HepG2 (cell line): ENCODE measurements at regions not wholly inside any gene's neighbourhood (a gene's known extent, or its start where the extent isn't known, plus 50 kb on each side); places are given as distances from the start of the nearest gene placed in this dataset.

Experiments
- CHCHD3 ChIP-seq: sonication (generic); formaldehyde crosslinking; IDR thresholded peaks from 2 replicates; pipeline ENCODE4 v1.8.0; 2022; ENCODE audit warnings: mild to moderate bottlenecking, missing genetic modification reagents, moderate library complexity
- GFI1 ChIP-seq: sonication (generic); formaldehyde crosslinking; IDR thresholded peaks from 2 replicates; pipeline ENCODE4 v1.5.0; 2020; ENCODE audit warnings: missing genetic modification reagents, mild to moderate bottlenecking, borderline replicate concordance
- MYPOP ChIP-seq: sonication (generic); formaldehyde crosslinking; IDR thresholded peaks from 2 replicates; pipeline ENCODE4 v1.8.1; 2023; ENCODE audit warnings: mild to moderate bottlenecking, moderate library complexity, missing genetic modification reagents
- PRDM10 ChIP-seq: sonication (generic); formaldehyde crosslinking; IDR thresholded peaks from 2 replicates; pipeline ENCODE4 v1.4.0; 2020; ENCODE audit warnings: low read depth, missing genetic modification reagents
- RARG ChIP-seq: sonication (generic); formaldehyde crosslinking; IDR thresholded peaks from 2 replicates; pipeline ENCODE4 v1.4.0; 2020; ENCODE audit warnings: low read depth, mild to moderate bottlenecking, missing genetic modification reagents
- SNAI1 ChIP-seq: sonication (generic); formaldehyde crosslinking; IDR thresholded peaks from 2 replicates; pipeline ENCODE4 v1.5.0; 2020; ENCODE audit warnings: mild to moderate bottlenecking, missing genetic modification reagents, borderline replicate concordance
- ZFP1 ChIP-seq: IDR thresholded peaks from 2 replicates; pipeline ENCODE4 v1.6.1; 2016
- ZNF10 ChIP-seq: sonication (generic); formaldehyde crosslinking; IDR thresholded peaks from 2 replicates; pipeline ENCODE4 v1.4.0; 2020; ENCODE audit warnings: mild to moderate bottlenecking, low read depth, missing genetic modification reagents, borderline replicate concordance
- ZNF205 ChIP-seq: IDR thresholded peaks from 2 replicates; pipeline ENCODE4 v1.6.1; 2018; ENCODE audit warnings: missing biosample characterization, missing genetic modification reagents
- ZNF354B ChIP-seq: sonication (generic); formaldehyde crosslinking; IDR thresholded peaks from 2 replicates; pipeline ENCODE4 v1.8.0; 2022; ENCODE audit warnings: mild to moderate bottlenecking, missing genetic modification reagents
- ZNF407 ChIP-seq: sonication (generic); formaldehyde crosslinking; IDR thresholded peaks from one replicate; pipeline ENCODE4 v1.5.1; 2020; ENCODE audit warnings: mild to moderate bottlenecking, missing genetic modification reagents; ENCODE audit errors: not compliant biosample characterization
- ZNF562 ChIP-seq: sonication (generic); formaldehyde crosslinking; IDR thresholded peaks from 2 replicates; pipeline ENCODE4 v1.8.0; 2022; ENCODE audit warnings: missing genetic modification reagents, borderline replicate concordance
- ZNF564 ChIP-seq: sonication (generic); formaldehyde crosslinking; IDR thresholded peaks from 2 replicates; pipeline ENCODE4 v1.8.1; 2023; ENCODE audit warnings: mild to moderate bottlenecking, missing genetic modification reagents
- ZNF879 ChIP-seq: sonication (generic); formaldehyde crosslinking; IDR thresholded peaks from 2 replicates; pipeline ENCODE4 v1.8.1; 2023; ENCODE audit warnings: missing genetic modification reagents
- ZSCAN20 ChIP-seq: sonication (generic); formaldehyde crosslinking; IDR thresholded peaks from 2 replicates; pipeline ENCODE4 v1.4.0; 2020; ENCODE audit warnings: missing genetic modification reagents, mild to moderate bottlenecking, borderline replicate concordance
- TF ChIP-seq, protein P1 (sequence below): sonication (generic); formaldehyde crosslinking; IDR thresholded peaks from 2 replicates; pipeline ENCODE4 v1.4.0; 2020; ENCODE audit warnings: missing genetic modification reagents, mild to moderate bottlenecking, borderline replicate concordance

GRCh38 chr3:72571638-72572114 is 276.6 kb downstream of the SHQ1 start (continued):
- TF ChIP-seq ZNF354B (no peak), RARG (no peak), ZNF564 (CRISPR knock-in tag) (no peak), PRDM10 (no peak), ZNF10 (CRISPR knock-in tag) (no peak), CHCHD3 (CRISPR knock-in tag) (no peak), ZNF879 (CRISPR knock-in tag) (no peak), ZFP1 (no peak), SNAI1 (no peak), ZSCAN20 (CRISPR knock-in tag) (no peak), MYPOP (CRISPR knock-in tag) (peak; percentile 43; the same call in 1 of the 2 replicates), ZNF205 (no peak), GFI1 (CRISPR knock-in tag) (peak; percentile 41; the same call in 1 of the 2 replicates), ZNF562 (CRISPR knock-in tag) (no peak), ZNF407 (CRISPR knock-in tag) (no peak)
- TF ChIP-seq, protein P1, sequence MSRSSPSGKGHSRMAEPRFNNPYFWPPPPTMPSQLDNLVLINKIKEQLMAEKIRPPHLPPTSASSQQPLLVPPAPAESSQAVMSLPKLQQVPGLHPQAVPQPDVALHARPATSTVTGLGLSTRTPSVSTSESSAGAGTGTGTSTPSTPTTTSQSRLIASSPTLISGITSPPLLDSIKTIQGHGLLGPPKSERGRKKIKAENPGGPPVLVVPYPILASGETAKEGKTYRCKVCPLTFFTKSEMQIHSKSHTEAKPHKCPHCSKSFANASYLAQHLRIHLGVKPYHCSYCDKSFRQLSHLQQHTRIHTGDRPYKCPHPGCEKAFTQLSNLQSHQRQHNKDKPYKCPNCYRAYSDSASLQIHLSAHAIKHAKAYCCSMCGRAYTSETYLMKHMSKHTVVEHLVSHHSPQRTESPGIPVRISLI = no peak
